ENCODE measurements at regions not wholly inside any gene's neighbourhood (a gene's known extent, or its start where the extent isn't known, plus 50 kb on each side); places are given as distances from the start of the nearest gene placed in this dataset.

DNA sequence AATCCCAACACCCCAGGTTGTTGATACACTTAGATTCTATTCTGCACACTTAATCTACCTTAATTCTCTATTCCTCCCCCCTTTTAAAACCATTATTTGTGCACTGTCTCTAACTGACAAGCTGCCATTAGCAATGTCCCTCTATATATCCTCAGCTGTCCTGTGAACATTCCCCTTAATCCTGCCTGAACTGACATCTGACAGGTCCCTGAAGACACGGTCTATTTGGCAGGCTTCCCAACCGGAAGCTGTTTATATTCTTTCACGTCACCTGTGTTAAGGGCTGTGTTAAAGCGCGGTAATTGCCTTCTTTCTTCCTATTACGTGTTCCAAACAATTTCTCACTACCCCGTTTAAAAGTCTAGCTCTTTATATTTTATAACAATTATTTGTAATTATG lies 277.3 kb downstream of the CDH9 start:
- 51% methylated on average over 7 of the region's 7 CpGs for WGBS
- H3K27ac ChIP-seq = no peak overlapping the region
- H3K27me3 ChIP-seq (replicated peaks; ENCODE audit: insufficient read depth) = no peaks in the 10 kb centered on the region
- no peaks in the 10 kb centered on the region for H3K36me3 ChIP-seq
- no peaks in the 10 kb centered on the region for H3K4me1 ChIP-seq (replicated peaks)
- TF ChIP-seq CTCF (IDR thresholded peaks at IDR 0.05) (no peak), POLR2AphosphoS5 (IDR thresholded peaks at IDR 0.05) (no peak), POLR2A (IDR thresholded peaks at IDR 0.05) (no peak)
- no peak for DNase-seq (ENCODE audit: low spot score)
- intact Hi-C loops (cut with DNase I) = no loop called here
- no peak overlapping the region for H3K4me3 ChIP-seq
- no peaks in the 10 kb centered on the region for H3K9me3 ChIP-seq

DNA sequence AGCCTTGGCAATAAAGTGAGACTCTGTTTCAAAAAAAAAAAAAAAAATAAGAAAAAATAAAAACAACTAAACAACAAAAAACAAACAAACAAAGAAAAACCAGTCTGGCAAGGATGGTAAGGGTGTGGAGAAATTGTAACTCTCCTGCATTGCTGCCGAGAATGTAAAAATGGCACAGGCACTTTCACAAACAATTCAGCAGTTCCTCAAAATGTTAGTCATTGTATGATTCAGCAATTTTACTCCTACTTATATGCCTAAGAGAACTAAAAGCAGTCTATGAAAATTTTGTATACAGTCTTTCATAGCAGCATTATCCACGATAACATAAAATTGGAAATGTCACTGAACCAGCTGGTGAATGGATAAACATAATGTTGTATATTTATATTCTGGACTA lies 280.4 kb downstream of the CDH9 start:
- 98% methylated on average over 2 of the region's 2 CpGs for WGBS
- intact Hi-C loops (cut with DNase I) = no loop called here
- Histone ChIP-seq H3K4me3 (no peak overlapping the region), H3K9me3 (no peaks in the 10 kb centered on the region), H3K36me3 (no peaks in the 10 kb centered on the region), H3K4me1 (replicated peaks) (no peaks in the 10 kb centered on the region), H3K27ac (no peak overlapping the region), H3K27me3 (replicated peaks; ENCODE audit: insufficient read depth) (no peaks in the 10 kb centered on the region)
- TF ChIP-seq CTCF (IDR thresholded peaks at IDR 0.05) (no peak), POLR2A (IDR thresholded peaks at IDR 0.05) (no peak), POLR2AphosphoS5 (IDR thresholded peaks at IDR 0.05) (no peak)
- DNase-seq (ENCODE audit: low spot score) = no peak

GRCh38 chr5:26749829-26750228 lies 288.6 kb downstream of the CDH9 start:
- 43% methylated on average over 1 of the region's 1 CpG for WGBS
- H3K4me1 ChIP-seq (replicated peaks) = no peaks in the 10 kb centered on the region
- intact Hi-C loops (cut with DNase I) = no loop called here

GRCh38 chr5:26740182-26740581 lies 298.2 kb downstream of the CDH9 start:
- Histone ChIP-seq H3K9me3 (no peaks in the 10 kb centered on the region), H3K27ac (no peak overlapping the region), H3K27me3 (replicated peaks; ENCODE audit: insufficient read depth) (no peaks in the 10 kb centered on the region), H3K36me3 (no peaks in the 10 kb centered on the region), H3K4me1 (replicated peaks) (no peaks in the 10 kb centered on the region), H3K4me3 (no peak overlapping the region)
- DNase-seq (ENCODE audit: low spot score) = no peak
- TF ChIP-seq POLR2A (IDR thresholded peaks at IDR 0.05) (no peak), CTCF (IDR thresholded peaks at IDR 0.05) (no peak), POLR2AphosphoS5 (IDR thresholded peaks at IDR 0.05) (no peak)
- intact Hi-C loops (cut with DNase I) = no loop called here

More at GRCh38 chr5:26749829-26750228, 288.6 kb downstream of the CDH9 start:
- Histone ChIP-seq H3K27me3 (replicated peaks; ENCODE audit: insufficient read depth) (no peaks in the 10 kb centered on the region), H3K36me3 (no peaks in the 10 kb centered on the region), H3K27ac (no peak overlapping the region), H3K4me3 (no peak overlapping the region), H3K9me3 (no peaks in the 10 kb centered on the region)
- TF ChIP-seq CTCF (IDR thresholded peaks at IDR 0.05) (no peak), POLR2AphosphoS5 (IDR thresholded peaks at IDR 0.05) (no peak), POLR2A (IDR thresholded peaks at IDR 0.05) (no peak)
- DNase-seq (ENCODE audit: low spot score) = no peak

DNA sequence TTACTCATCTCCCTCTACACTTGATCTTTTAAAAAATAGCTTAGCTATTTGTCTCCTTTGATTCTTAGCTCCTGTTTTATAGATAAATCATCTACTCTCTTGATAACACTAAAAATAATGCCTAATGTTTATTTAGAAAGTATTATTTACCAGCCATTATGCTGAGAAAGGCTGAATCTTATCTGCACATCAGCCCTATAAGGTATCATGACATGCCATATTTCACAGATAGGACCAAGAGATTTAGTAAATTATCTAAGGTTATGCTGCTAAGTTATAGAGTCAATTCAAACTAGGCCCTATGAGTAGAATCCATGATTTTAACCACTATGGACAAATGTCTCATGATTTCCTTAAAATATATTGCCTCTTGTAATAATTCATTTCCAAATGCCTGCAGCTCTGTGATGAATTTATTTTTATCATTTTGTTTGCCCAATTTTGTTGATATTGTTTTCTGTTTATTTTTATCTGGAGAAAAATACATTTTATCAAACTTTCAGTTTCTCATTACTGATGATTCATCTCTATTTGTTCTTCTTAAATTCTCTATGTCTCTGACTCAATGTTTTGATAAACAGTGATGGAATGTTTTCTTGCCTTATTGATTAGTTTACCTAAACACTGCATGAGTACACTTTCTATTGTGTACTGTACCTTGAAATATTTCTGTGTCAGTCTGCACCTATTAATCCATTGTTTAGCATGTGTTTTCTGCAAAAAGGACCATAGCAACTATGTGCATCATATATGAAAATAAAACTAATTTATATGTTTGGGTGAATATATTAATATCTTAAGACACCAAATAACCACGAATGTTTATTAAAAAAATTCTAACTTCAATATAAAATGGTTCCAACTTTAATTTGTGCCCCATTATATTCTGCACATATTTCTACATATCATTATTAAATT lies 300.8 kb downstream of the CDH9 start:
- 78% methylated on average over 1 of the region's 1 CpG for WGBS
- H3K27me3 ChIP-seq (replicated peaks; ENCODE audit: insufficient read depth) = no peaks in the 10 kb centered on the region
- TF ChIP-seq CTCF (IDR thresholded peaks at IDR 0.05) = no peak
- no peak for TF ChIP-seq POLR2A (IDR thresholded peaks at IDR 0.05)
- no peak for TF ChIP-seq POLR2AphosphoS5 (IDR thresholded peaks at IDR 0.05)
- H3K4me3 ChIP-seq = no peak overlapping the region
- no peak for DNase-seq (ENCODE audit: low spot score)
- no peaks in the 10 kb centered on the region for H3K4me1 ChIP-seq (replicated peaks)
- no peak overlapping the region for H3K27ac ChIP-seq
- no peaks in the 10 kb centered on the region for H3K36me3 ChIP-seq
- intact Hi-C loops (cut with DNase I) = no loop called here
- no peaks in the 10 kb centered on the region for H3K9me3 ChIP-seq

Measured in prostate gland (tissue), 2 donors.